DOHH2 (cell line): ENCODE measurements at regions not wholly inside any gene's neighbourhood (a gene's known extent, or its start where the extent isn't known, plus 50 kb on each side); places are given as distances from the start of the nearest gene placed in this dataset.

Source experiments
- H3F3A ChIP-seq: fragments of 200-600 bp; sonication (generic), shearing (Covaris generic); 2 replicates; pipeline ENCODE4 v1.6.0; 2016; ENCODE audit warnings: antibody characterized with exemption, mild to moderate bottlenecking; ENCODE audit not compliant: control insufficient read depth, insufficient read depth
- H3K27ac ChIP-seq: fragments of 200-600 bp; sonication (generic); 2 replicates; pipeline ENCODE4 v1.5.1; 2014; ENCODE audit warnings: low read depth, mild to moderate bottlenecking, low read length, moderate library complexity
- H3K27me3 ChIP-seq: fragments of 200-600 bp; sonication (generic); 2 replicates; pipeline ENCODE4 v1.6.1; 2014; ENCODE audit warnings: mild to moderate bottlenecking, low read length, mixed read lengths; ENCODE audit not compliant: control insufficient read depth
- H3K36me3 ChIP-seq: fragments of 200-600 bp; sonication (generic); 2 replicates; pipeline ENCODE4 v1.6.1; 2014; ENCODE audit warnings: mild to moderate bottlenecking, low read length, moderate library complexity, mixed read lengths; ENCODE audit not compliant: control insufficient read depth
- H3K4me1 ChIP-seq: fragments of 200-600 bp; sonication (generic); 2 replicates; pipeline ENCODE4 v1.6.1; 2014; ENCODE audit warnings: mild to moderate bottlenecking, low read length, mixed read lengths; ENCODE audit not compliant: control insufficient read depth
- H3K4me2 ChIP-seq: fragments of 200-600 bp; sonication (generic); 2 replicates; pipeline ENCODE4 v1.6.0; 2014; ENCODE audit warnings: mild to moderate bottlenecking, low read length, moderate library complexity
- H3K4me3 ChIP-seq: fragments of 200-600 bp; sonication (generic); 2 replicates; pipeline ENCODE4 v1.5.1; 2014; ENCODE audit warnings: mild to moderate bottlenecking, low read length, mixed read lengths
- H3K79me2 ChIP-seq: fragments of 200-600 bp; sonication (generic); 2 replicates; pipeline ENCODE4 v1.6.1; 2014; ENCODE audit warnings: mild to moderate bottlenecking, low read length, mixed read lengths; ENCODE audit not compliant: control insufficient read depth
- H3K9me2 ChIP-seq: fragments of 200-600 bp; sonication (generic); replicated peaks from 2 replicates; pipeline ENCODE4 v1.6.1; 2014; ENCODE audit warnings: mild to moderate bottlenecking, low read length, mixed read lengths; ENCODE audit not compliant: control insufficient read depth
- H3K9me3 ChIP-seq: fragments of 200-600 bp; sonication (generic); 2 replicates; pipeline ENCODE4 v1.6.1; 2014; ENCODE audit warnings: antibody characterized with exemption, low read length, mixed read lengths; ENCODE audit not compliant: control insufficient read depth, insufficient read depth
- H4K20me1 ChIP-seq: fragments of 200-600 bp; sonication (generic); 2 replicates; pipeline ENCODE4 v1.6.0; 2014; ENCODE audit warnings: low read depth, mild to moderate bottlenecking, antibody characterized with exemption, low read length, moderate library complexity; ENCODE audit not compliant: control insufficient read depth, insufficient read depth
- CTCF ChIP-seq: fragments of 200-600 bp; sonication (generic); IDR thresholded peaks from one replicate; pipeline ENCODE4 v1.5.1; 2014; ENCODE audit warnings: antibody characterized with exemption, mild to moderate bottlenecking, low read depth, low read length; ENCODE audit not compliant: poor library complexity, severe bottlenecking
- EZH2phosphoT487 ChIP-seq: fragments of 200-600 bp; sonication (generic); IDR thresholded peaks from 2 replicates; pipeline ENCODE4 v1.6.1; 2017; ENCODE audit warnings: borderline replicate concordance, mild to moderate bottlenecking, antibody characterized with exemption, low read length, moderate library complexity, mixed read lengths

- no peaks in the 10 kb centered on the region for H4K20me1 ChIP-seq
- no peak overlapping the region for H3K27ac ChIP-seq
- H3K36me3 ChIP-seq, result no peaks in the 10 kb centered on the region
- no peaks in the 10 kb centered on the region for H3K27me3 ChIP-seq
- no peaks in the 10 kb centered on the region for H3F3A ChIP-seq
- H3K9me3 ChIP-seq, result no peaks in the 10 kb centered on the region
- H3K4me1 ChIP-seq, result no peaks in the 10 kb centered on the region
- no peak overlapping the region for H3K4me2 ChIP-seq
- H3K4me3 ChIP-seq, result no peak overlapping the region
- H3K9me2 ChIP-seq, result no peaks in the 10 kb centered on the region
- H3K79me2 ChIP-seq, result no peaks in the 10 kb centered on the region
- TF ChIP-seq CTCF (no peak), EZH2phosphoT487 (no peak)
Measured at GRCh38 chr12:127162902-127163301, 1104.1 kb upstream of the TMEM132C start.

- TF ChIP-seq EZH2phosphoT487, result no peak
- no peak for TF ChIP-seq CTCF
- H3K4me3 ChIP-seq, result no peak overlapping the region
- no peaks in the 10 kb centered on the region for H3K4me1 ChIP-seq
- no peaks in the 10 kb centered on the region for H3K36me3 ChIP-seq
- H3K79me2 ChIP-seq, result no peaks in the 10 kb centered on the region
- no peaks in the 10 kb centered on the region for H4K20me1 ChIP-seq
- no peak overlapping the region for H3K27ac ChIP-seq
- no peak overlapping the region for H3K4me2 ChIP-seq
- no peaks in the 10 kb centered on the region for H3K27me3 ChIP-seq
- H3K9me2 ChIP-seq, result no peaks in the 10 kb centered on the region
- H3F3A ChIP-seq, result no peaks in the 10 kb centered on the region
- H3K9me3 ChIP-seq, result no peaks in the 10 kb centered on the region
Measured at GRCh38 chr12:127165567-127166392, 1101.2 kb upstream of the TMEM132C start.

- Histone ChIP-seq H3K27ac (no peak overlapping the region), H4K20me1 (no peaks in the 10 kb centered on the region), H3K9me3 (no peaks in the 10 kb centered on the region), H3K79me2 (no peaks in the 10 kb centered on the region), H3F3A (no peaks in the 10 kb centered on the region), H3K36me3 (no peaks in the 10 kb centered on the region), H3K27me3 (no peaks in the 10 kb centered on the region), H3K4me2 (no peak overlapping the region), H3K4me1 (no peaks in the 10 kb centered on the region), H3K9me2 (no peaks in the 10 kb centered on the region), H3K4me3 (no peak overlapping the region)
- TF ChIP-seq EZH2phosphoT487 (no peak), CTCF (no peak)
Measured at GRCh38 chr12:127169321-127170181, 1097.4 kb upstream of the TMEM132C start.
